ENCODE measurements at regions not wholly inside any gene's neighbourhood (a gene's known extent, or its start where the extent isn't known, plus 50 kb on each side); places are given as distances from the start of the nearest gene placed in this dataset.

- H3K27me3 Mint-ChIP-seq = peaks cover 18% of the 10 kb centered on the region
- no peaks in the 10 kb centered on the region for H3K4me1 Mint-ChIP-seq
- H3K9me3 Mint-ChIP-seq = peaks cover 4% of the 10 kb centered on the region
- ATAC-seq = no peak
- no peaks in the 10 kb centered on the region for H3K36me3 Mint-ChIP-seq
- no peak overlapping the region for H3K4me3 Mint-ChIP-seq
- no peak overlapping the region for H3K27ac Mint-ChIP-seq
These were observed 315.4 kb downstream of the CDK5RAP2 start for GRCh38 chr9:120264528-120264927.

- Mint-ChIP-seq H3K4me1 (no peaks in the 10 kb centered on the region), H3K9me3 (peaks cover 4% of the 10 kb centered on the region), H3K27ac (no peak overlapping the region), H3K27me3 (peaks cover 25% of the 10 kb centered on the region), H3K36me3 (no peaks in the 10 kb centered on the region), H3K4me3 (no peak overlapping the region)
- no peak for ATAC-seq
These were observed 316.1 kb downstream of the CDK5RAP2 start for GRCh38 chr9:120263836-120264235.

- peaks cover 4% of the 10 kb centered on the region for H3K9me3 Mint-ChIP-seq
- H3K27ac Mint-ChIP-seq = no peak overlapping the region
- no peak overlapping the region for H3K4me3 Mint-ChIP-seq
- peaks cover 7% of the 10 kb centered on the region for H3K4me1 Mint-ChIP-seq
- H3K27me3 Mint-ChIP-seq = peaks cover 39% of the 10 kb centered on the region
- peak; percentile 9 for ATAC-seq
- H3K36me3 Mint-ChIP-seq = no peaks in the 10 kb centered on the region
These were observed 318.5 kb downstream of the CDK5RAP2 start for GRCh38 chr9:120261419-120261818.

GRCh38 chr9:120259100-120259499 is 320.9 kb downstream of the CDK5RAP2 start:
- peaks cover 10% of the 10 kb centered on the region for H3K9me3 Mint-ChIP-seq
- ATAC-seq = no peak
- peaks cover 7% of the 10 kb centered on the region for H3K4me1 Mint-ChIP-seq
- no peaks in the 10 kb centered on the region for H3K36me3 Mint-ChIP-seq
- H3K27me3 Mint-ChIP-seq = peaks cover 49% of the 10 kb centered on the region
- no peak overlapping the region for H3K4me3 Mint-ChIP-seq
- no peak overlapping the region for H3K27ac Mint-ChIP-seq

GRCh38 chr9:120258096-120258495 is 321.9 kb downstream of the CDK5RAP2 start:
- no peak for ATAC-seq
- Mint-ChIP-seq H3K27me3 (peaks cover 53% of the 10 kb centered on the region), H3K4me3 (no peak overlapping the region), H3K4me1 (peaks cover 7% of the 10 kb centered on the region), H3K36me3 (no peaks in the 10 kb centered on the region), H3K9me3 (peaks cover 10% of the 10 kb centered on the region), H3K27ac (no peak overlapping the region)

GRCh38 chr9:120257483-120257882 is 322.5 kb downstream of the CDK5RAP2 start:
- Mint-ChIP-seq H3K9me3 (peaks cover 12% of the 10 kb centered on the region), H3K4me3 (no peak overlapping the region), H3K4me1 (peaks cover 7% of the 10 kb centered on the region), H3K27ac (no peak overlapping the region), H3K36me3 (no peaks in the 10 kb centered on the region), H3K27me3 (peaks cover 58% of the 10 kb centered on the region)
- ATAC-seq = no peak

- peaks cover 13% of the 10 kb centered on the region for H3K9me3 Mint-ChIP-seq
These were observed 323.8 kb downstream of the CDK5RAP2 start for GRCh38 chr9:120256146-120256545.

GRCh38 chr9:120252248-120252647 is 327.7 kb downstream of the CDK5RAP2 start:
- Mint-ChIP-seq H3K9me3 (peaks cover 18% of the 10 kb centered on the region), H3K27ac (no peak overlapping the region), H3K4me1 (no peaks in the 10 kb centered on the region), H3K27me3 (peaks cover 39% of the 10 kb centered on the region), H3K36me3 (no peaks in the 10 kb centered on the region), H3K4me3 (no peak overlapping the region)
- ATAC-seq = no peak

More at GRCh38 chr9:120256146-120256545, 323.8 kb downstream of the CDK5RAP2 start:
- Mint-ChIP-seq H3K4me3 (no peak overlapping the region), H3K4me1 (peaks cover 7% of the 10 kb centered on the region), H3K36me3 (no peaks in the 10 kb centered on the region), H3K27me3 (peaks cover 64% of the 10 kb centered on the region), H3K27ac (no peak overlapping the region)
- ATAC-seq = no peak

- no peak overlapping the region for H3K4me3 Mint-ChIP-seq
- peaks cover 4% of the 10 kb centered on the region for H3K9me3 Mint-ChIP-seq
- no peak overlapping the region for H3K27ac Mint-ChIP-seq
- ATAC-seq = no peak
- no peaks in the 10 kb centered on the region for H3K36me3 Mint-ChIP-seq
- no peaks in the 10 kb centered on the region for H3K4me1 Mint-ChIP-seq
- H3K27me3 Mint-ChIP-seq = no peaks in the 10 kb centered on the region
These were observed 337.7 kb downstream of the CDK5RAP2 start for GRCh38 chr9:120242116-120242811.

GRCh38 chr9:120236596-120236995 is 343.4 kb downstream of the CDK5RAP2 start:
- no peaks in the 10 kb centered on the region for H3K4me1 Mint-ChIP-seq
- peaks cover 11% of the 10 kb centered on the region for H3K9me3 Mint-ChIP-seq
- ATAC-seq = no peak
- no peaks in the 10 kb centered on the region for H3K36me3 Mint-ChIP-seq
- H3K27me3 Mint-ChIP-seq = no peaks in the 10 kb centered on the region
- no peak overlapping the region for H3K4me3 Mint-ChIP-seq
- no peak overlapping the region for H3K27ac Mint-ChIP-seq

- Mint-ChIP-seq H3K4me1 (no peaks in the 10 kb centered on the region), H3K27ac (no peak overlapping the region), H3K4me3 (no peak overlapping the region), H3K9me3 (peaks cover 11% of the 10 kb centered on the region), H3K36me3 (no peaks in the 10 kb centered on the region), H3K27me3 (no peaks in the 10 kb centered on the region)
- ATAC-seq = no peak
These were observed 344.9 kb downstream of the CDK5RAP2 start for GRCh38 chr9:120235081-120235480.

- no peak overlapping the region for H3K4me3 Mint-ChIP-seq
- no peaks in the 10 kb centered on the region for H3K27me3 Mint-ChIP-seq
- no peak overlapping the region for H3K27ac Mint-ChIP-seq
- H3K9me3 Mint-ChIP-seq = peaks cover 5% of the 10 kb centered on the region
- no peak for ATAC-seq
- H3K4me1 Mint-ChIP-seq = no peaks in the 10 kb centered on the region
- H3K36me3 Mint-ChIP-seq = no peaks in the 10 kb centered on the region
These were observed 349.7 kb downstream of the CDK5RAP2 start for GRCh38 chr9:120230227-120230626.

- no peak for ATAC-seq
- Mint-ChIP-seq H3K4me3 (no peak overlapping the region), H3K4me1 (no peaks in the 10 kb centered on the region), H3K27me3 (no peaks in the 10 kb centered on the region), H3K9me3 (no peaks in the 10 kb centered on the region), H3K36me3 (no peaks in the 10 kb centered on the region), H3K27ac (no peak overlapping the region)
These were observed 358.1 kb downstream of the CDK5RAP2 start for GRCh38 chr9:120221844-120222243.

GRCh38 chr9:120214332-120214731 is 365.6 kb downstream of the CDK5RAP2 start:
- peaks cover 4% of the 10 kb centered on the region for H3K9me3 Mint-ChIP-seq
- H3K27ac Mint-ChIP-seq = no peak overlapping the region
- no peak overlapping the region for H3K4me3 Mint-ChIP-seq
- no peak for ATAC-seq
- H3K27me3 Mint-ChIP-seq = peaks cover 12% of the 10 kb centered on the region
- no peaks in the 10 kb centered on the region for H3K4me1 Mint-ChIP-seq
- H3K36me3 Mint-ChIP-seq = no peaks in the 10 kb centered on the region

- Mint-ChIP-seq H3K4me1 (no peaks in the 10 kb centered on the region), H3K4me3 (no peak overlapping the region), H3K9me3 (peaks cover 4% of the 10 kb centered on the region), H3K36me3 (no peaks in the 10 kb centered on the region), H3K27me3 (peaks cover 12% of the 10 kb centered on the region), H3K27ac (no peak overlapping the region)
- ATAC-seq = no peak
These were observed 367.1 kb downstream of the CDK5RAP2 start for GRCh38 chr9:120212853-120213200.

GRCh38 chr9:120212153-120212852 is 367.7 kb downstream of the CDK5RAP2 start:
- Mint-ChIP-seq H3K4me3 (no peak overlapping the region), H3K9me3 (peaks cover 4% of the 10 kb centered on the region), H3K27ac (no peak overlapping the region), H3K36me3 (no peaks in the 10 kb centered on the region), H3K4me1 (no peaks in the 10 kb centered on the region), H3K27me3 (peaks cover 12% of the 10 kb centered on the region)
- peak; percentile 47 for ATAC-seq

All from stimulated activated memory B cell treated with anti-CD40 and anti-IgM and Interleukin-4, amounts not matched to agents 10 μg/mL and 1 μg/mL and 100 μg/mL, for 72 hours (primary cell).